Neural progenitor cell (in vitro differentiated cells): ENCODE measurements at regions not wholly inside any gene's neighbourhood (a gene's known extent, or its start where the extent isn't known, plus 50 kb on each side); places are given as distances from the start of the nearest gene placed in this dataset.

ENCODE experiments used
- CTCF ChIP-seq: fragments of 200-600 bp; sonication (generic); IDR thresholded peaks from 2 replicates; pipeline ENCODE4 v1.5.1; 2017; ENCODE audit warnings: antibody characterized with exemption, mild to moderate bottlenecking
- EZH2 ChIP-seq: fragments of 200-600 bp; sonication (generic); IDR thresholded peaks from 2 replicates; pipeline ENCODE4 v1.6.1; 2017; ENCODE audit warnings: antibody characterized with exemption, mild to moderate bottlenecking, moderate library complexity
- EZH2phosphoT487 ChIP-seq: fragments of 200-600 bp; sonication (generic); IDR thresholded peaks from 2 replicates; pipeline ENCODE4 v1.6.1; 2017; ENCODE audit warnings: antibody characterized with exemption

- TF ChIP-seq CTCF (peak; percentile 19), EZH2 (no peak), EZH2phosphoT487 (no peak)
Observed at GRCh38 chrX:20680998-20681397, 414.3 kb upstream of the RPS6KA3 start.
